ENCODE measurements at regions not wholly inside any gene's neighbourhood (a gene's known extent, or its start where the extent isn't known, plus 50 kb on each side); places are given as distances from the start of the nearest gene placed in this dataset.
A peak's percentile ranks its signal among the peaks of the same experiment; 100 is the strongest.

- no peak for DNase-seq (ENCODE audit: low read depth in 1 of 2, low spot score in 2 of 2)
- Histone ChIP-seq H3K27ac (no peak overlapping the region), H3K4me3 (no peak overlapping the region), H3K36me3 (no peaks in the 10 kb centered on the region), H3K4me1 (replicated peaks) (no peaks in the 10 kb centered on the region), H3K9me3 (replicated peaks) (no peaks in the 10 kb centered on the region), H3K27me3 (replicated peaks) (no peaks in the 10 kb centered on the region)
Measured at GRCh38 chr6:4589295-4589694, 186.9 kb upstream of the CDYL start.

DNA sequence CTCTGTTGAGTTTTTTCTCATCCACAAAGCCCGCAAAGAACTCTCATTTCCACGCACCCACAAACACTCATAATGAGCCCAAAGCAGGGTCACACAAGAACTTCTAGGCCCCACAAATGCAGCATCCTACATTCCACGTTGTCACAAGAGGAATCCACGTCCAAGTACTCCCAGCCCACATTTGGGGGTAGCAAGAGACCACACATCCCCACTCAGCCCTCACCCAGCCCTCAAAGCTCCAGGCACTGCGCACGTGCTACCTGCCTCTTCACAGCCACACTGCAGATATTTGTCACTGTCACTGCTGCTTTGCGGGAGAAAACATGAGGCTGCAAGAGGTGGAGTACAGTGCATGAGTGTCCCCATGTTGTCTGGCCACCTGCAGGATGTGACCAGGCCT is 187.6 kb upstream of the CDYL start:
- no peaks in the 10 kb centered on the region for H3K36me3 ChIP-seq
- H3K27ac ChIP-seq, result no peak overlapping the region
- H3K4me3 ChIP-seq, result no peak overlapping the region
- DNase-seq (ENCODE audit: low read depth in 1 of 2, low spot score in 2 of 2), result no peak
- H3K4me1 ChIP-seq (replicated peaks), result peaks cover 4% of the 10 kb centered on the region
- no peaks in the 10 kb centered on the region for H3K9me3 ChIP-seq (replicated peaks)
- no peaks in the 10 kb centered on the region for H3K27me3 ChIP-seq (replicated peaks)

- no peak for DNase-seq (ENCODE audit: low read depth in 1 of 2, low spot score in 2 of 2)
- Histone ChIP-seq H3K4me1 (replicated peaks) (peaks cover 8% of the 10 kb centered on the region), H3K36me3 (no peaks in the 10 kb centered on the region), H3K9me3 (replicated peaks) (no peaks in the 10 kb centered on the region), H3K27me3 (replicated peaks) (no peaks in the 10 kb centered on the region), H3K4me3 (no peak overlapping the region), H3K27ac (no peak overlapping the region)
Measured at GRCh38 chr6:4588163-4588562, 188.0 kb upstream of the CDYL start.

- no peak overlapping the region for H3K27ac ChIP-seq
- H3K9me3 ChIP-seq (replicated peaks), result 0 out of 2 replicates have a peak, but pooled peaks cover 5% of the 10 kb centered on the region
- H3K36me3 ChIP-seq, result no peaks in the 10 kb centered on the region
- peaks cover 18% of the 10 kb centered on the region for H3K4me1 ChIP-seq (replicated peaks)
- H3K27me3 ChIP-seq (replicated peaks), result no peaks in the 10 kb centered on the region
- H3K4me3 ChIP-seq, result no peak overlapping the region
- no peak for DNase-seq (ENCODE audit: low read depth in 1 of 2, low spot score in 2 of 2)
Measured at GRCh38 chr6:4587171-4587570, 189.0 kb upstream of the CDYL start.

DNA sequence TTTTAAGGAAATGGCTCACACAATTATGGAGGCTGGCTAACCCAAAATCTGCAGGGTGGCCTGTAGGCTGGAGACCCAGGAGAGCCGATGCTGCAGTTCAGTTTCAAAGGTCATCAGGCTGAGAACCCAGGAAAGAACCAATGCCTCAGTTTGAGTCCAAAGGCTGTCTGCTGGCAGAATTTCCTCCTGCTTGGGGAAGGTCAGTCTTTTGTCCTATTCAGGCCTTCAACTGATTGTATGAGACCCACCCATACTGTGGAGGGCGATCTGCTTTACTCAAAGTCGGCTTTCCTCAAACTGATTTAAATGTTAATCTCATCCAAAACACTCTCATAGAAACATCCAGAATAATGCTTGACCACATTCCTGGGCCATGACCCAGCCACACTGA is 189.7 kb upstream of the CDYL start:
- Histone ChIP-seq H3K27me3 (replicated peaks) (no peaks in the 10 kb centered on the region), H3K9me3 (replicated peaks) (peaks cover 8% of the 10 kb centered on the region), H3K4me3 (no peak overlapping the region), H3K4me1 (replicated peaks) (peaks cover 25% of the 10 kb centered on the region), H3K36me3 (no peaks in the 10 kb centered on the region), H3K27ac (no peak overlapping the region)
- DNase-seq (ENCODE audit: low read depth in 1 of 2, low spot score in 2 of 2), result no peak

- DNase-seq (ENCODE audit: low read depth in 1 of 2, low spot score in 2 of 2), result no peak
- Histone ChIP-seq H3K4me3 (no peak overlapping the region), H3K9me3 (replicated peaks) (peaks cover 12% of the 10 kb centered on the region), H3K4me1 (replicated peaks) (peaks cover 31% of the 10 kb centered on the region), H3K27me3 (replicated peaks) (no peaks in the 10 kb centered on the region), H3K27ac (no peak overlapping the region), H3K36me3 (no peaks in the 10 kb centered on the region)
Measured at GRCh38 chr6:4585682-4586468, 190.3 kb upstream of the CDYL start.

DNA sequence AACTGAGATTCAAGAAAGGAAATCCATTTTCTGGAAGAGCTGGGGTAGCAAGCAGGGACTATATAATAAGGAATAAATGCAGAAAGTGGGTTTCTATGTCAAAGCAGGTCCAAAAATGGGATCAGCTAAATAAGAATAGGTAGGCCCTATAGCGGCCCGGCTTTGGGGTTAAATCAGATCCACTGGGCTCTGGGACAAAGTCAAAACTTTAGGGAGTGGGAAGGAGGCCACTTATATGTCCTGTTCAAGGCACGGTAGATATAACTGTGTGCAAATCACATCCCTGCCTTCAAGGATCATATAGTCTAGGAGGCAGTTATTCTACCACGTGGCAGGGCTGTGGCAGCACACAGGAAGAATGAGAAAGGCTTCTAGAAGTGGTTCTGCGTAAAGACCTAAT is 191.4 kb upstream of the CDYL start:
- H3K4me3 ChIP-seq, result no peak overlapping the region
- no peaks in the 10 kb centered on the region for H3K27me3 ChIP-seq (replicated peaks)
- H3K36me3 ChIP-seq, result no peaks in the 10 kb centered on the region
- H3K9me3 ChIP-seq (replicated peaks), result peaks cover 12% of the 10 kb centered on the region
- DNase-seq (ENCODE audit: low read depth in 1 of 2, low spot score in 2 of 2), result no peak
- H3K4me1 ChIP-seq (replicated peaks), result peaks cover 31% of the 10 kb centered on the region
- no peak overlapping the region for H3K27ac ChIP-seq

DNA sequence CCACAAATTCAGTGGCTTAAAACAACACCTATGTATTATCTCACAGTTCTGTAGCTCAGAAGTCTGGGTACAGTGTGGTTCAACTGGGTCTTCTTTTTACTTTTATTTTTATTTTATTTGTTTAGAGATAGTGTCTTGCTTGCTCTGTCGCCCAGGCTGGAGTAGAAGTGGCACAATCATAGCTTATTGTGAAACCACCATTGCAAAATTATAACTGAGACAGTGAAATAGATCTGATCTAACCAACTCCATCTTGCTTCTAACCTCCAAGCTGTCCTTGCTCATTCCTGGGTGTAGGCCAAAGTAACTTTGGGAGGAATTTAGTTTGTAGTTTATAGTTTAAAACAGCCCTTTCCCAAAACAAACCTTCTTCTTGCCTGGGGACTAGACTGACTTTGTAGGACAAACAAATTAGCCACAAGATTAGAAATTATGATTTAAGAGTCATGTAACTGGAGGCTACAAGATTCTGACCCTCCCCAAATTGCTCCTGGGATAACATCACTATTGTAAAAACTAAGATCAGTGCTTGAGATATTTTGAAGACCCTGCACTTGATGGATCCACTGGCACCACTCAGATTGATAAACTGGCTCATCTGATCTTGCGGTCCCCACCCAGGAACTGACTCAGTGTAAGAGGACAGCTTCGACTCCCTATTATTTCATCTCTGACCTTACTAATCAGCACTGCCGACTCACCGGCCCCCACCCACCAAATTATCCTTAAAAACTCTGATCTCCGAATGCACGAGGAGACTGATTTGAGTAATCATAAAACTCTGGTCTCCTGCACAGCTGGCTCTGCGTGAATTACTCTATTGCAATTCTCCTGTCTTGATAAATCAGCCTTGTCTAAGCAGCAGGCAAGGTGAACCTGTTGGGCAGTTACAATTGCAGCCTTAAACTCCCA is 193.4 kb upstream of the CDYL start:
- Histone ChIP-seq H3K27me3 (replicated peaks) (no peaks in the 10 kb centered on the region), H3K4me3 (no peak overlapping the region), H3K4me1 (replicated peaks) (peaks cover 36% of the 10 kb centered on the region), H3K9me3 (replicated peaks) (peaks cover 12% of the 10 kb centered on the region), H3K36me3 (no peaks in the 10 kb centered on the region), H3K27ac (peak overlapping the region; percentile 87)
- peak in 1 of 2 experiments; percentile 36 for DNase-seq (ENCODE audit: low read depth in 1 of 2, low spot score in 2 of 2)

GRCh38 chr6:4581468-4582385 is 194.5 kb upstream of the CDYL start:
- Histone ChIP-seq H3K4me3 (no peak overlapping the region), H3K36me3 (no peaks in the 10 kb centered on the region), H3K9me3 (replicated peaks) (peaks cover 12% of the 10 kb centered on the region), H3K27me3 (replicated peaks) (no peaks in the 10 kb centered on the region), H3K4me1 (replicated peaks) (peaks cover 44% of the 10 kb centered on the region), H3K27ac (peak overlapping the region; percentile 87)
- DNase-seq (ENCODE audit: low read depth in 1 of 2, low spot score in 2 of 2), result peak; percentile 80 to 84

DNA sequence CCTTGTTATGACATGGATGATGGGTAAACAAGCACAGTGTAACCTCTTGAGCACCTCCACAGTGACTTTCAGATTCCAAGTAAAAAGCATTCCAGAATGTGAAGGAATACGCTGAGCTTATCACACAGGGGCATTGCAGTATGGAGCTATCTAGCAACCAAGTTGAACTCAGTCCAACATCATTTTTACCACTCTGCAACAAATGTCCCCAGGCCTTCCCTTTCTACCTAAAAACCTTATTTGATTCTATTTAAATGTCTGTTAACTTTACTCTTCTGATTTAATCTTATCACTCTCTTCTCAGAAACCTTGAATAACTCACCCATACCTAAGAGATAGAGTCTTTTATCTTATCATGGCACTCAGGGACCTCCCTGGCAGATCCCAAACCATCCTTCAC is 195.8 kb upstream of the CDYL start:
- peaks cover 45% of the 10 kb centered on the region for H3K4me1 ChIP-seq (replicated peaks)
- no peak for DNase-seq (ENCODE audit: low read depth in 1 of 2, low spot score in 2 of 2)
- no peaks in the 10 kb centered on the region for H3K36me3 ChIP-seq
- no peaks in the 10 kb centered on the region for H3K27me3 ChIP-seq (replicated peaks)
- H3K27ac ChIP-seq, result no peak overlapping the region
- peaks cover 12% of the 10 kb centered on the region for H3K9me3 ChIP-seq (replicated peaks)
- no peak overlapping the region for H3K4me3 ChIP-seq

GRCh38 chr6:4577406-4577805 is 198.8 kb upstream of the CDYL start:
- peak; percentile 57 to 85 for DNase-seq (ENCODE audit: low read depth in 1 of 2, low spot score in 2 of 2)
- Histone ChIP-seq H3K9me3 (replicated peaks) (peaks cover 9% of the 10 kb centered on the region), H3K4me3 (no peak overlapping the region), H3K36me3 (no peaks in the 10 kb centered on the region), H3K27ac (peak overlapping the region; percentile 42), H3K27me3 (replicated peaks) (no peaks in the 10 kb centered on the region), H3K4me1 (replicated peaks) (peaks cover 30% of the 10 kb centered on the region)

GRCh38 chr6:4575714-4576113 is 200.5 kb upstream of the CDYL start:
- no peaks in the 10 kb centered on the region for H3K27me3 ChIP-seq (replicated peaks)
- H3K36me3 ChIP-seq, result no peaks in the 10 kb centered on the region
- H3K4me1 ChIP-seq (replicated peaks), result peaks cover 14% of the 10 kb centered on the region
- no peak overlapping the region for H3K27ac ChIP-seq
- H3K9me3 ChIP-seq (replicated peaks), result no peaks in the 10 kb centered on the region; the same call in 1 of the 2 replicates
- no peak overlapping the region for H3K4me3 ChIP-seq
- DNase-seq (ENCODE audit: low read depth in 1 of 2, low spot score in 2 of 2), result no peak

DNA sequence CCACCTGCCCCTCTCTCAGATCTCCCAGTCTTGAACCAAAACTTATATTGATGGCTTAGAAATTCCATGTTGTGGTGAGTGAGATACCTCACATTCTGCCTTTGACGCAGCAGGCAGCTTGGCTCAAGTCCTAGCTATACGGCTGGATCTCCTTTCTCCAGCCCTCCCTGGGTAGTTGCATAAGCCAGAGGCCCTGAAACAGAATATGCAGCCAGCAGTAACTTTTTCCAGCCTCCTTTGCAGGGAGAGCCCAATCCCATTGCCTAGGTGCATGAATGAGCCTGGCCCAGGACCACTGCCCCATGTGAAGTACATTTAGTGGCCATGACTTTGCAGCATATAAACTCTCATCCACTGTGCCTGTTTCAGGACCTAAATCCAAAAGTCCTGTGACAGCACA is 202.2 kb upstream of the CDYL start:
- Histone ChIP-seq H3K4me3 (no peak overlapping the region), H3K27ac (no peak overlapping the region), H3K4me1 (replicated peaks) (peaks cover 14% of the 10 kb centered on the region), H3K9me3 (replicated peaks) (no peaks in the 10 kb centered on the region; the same call in 1 of the 2 replicates), H3K27me3 (replicated peaks) (no peaks in the 10 kb centered on the region), H3K36me3 (no peaks in the 10 kb centered on the region)
- DNase-seq (ENCODE audit: low read depth in 1 of 2, low spot score in 2 of 2), result peak in 1 of 2 experiments; percentile 8

Data from SJSA1 (cell line).